ENCODE measurements at regions not wholly inside any gene's neighbourhood (a gene's known extent, or its start where the extent isn't known, plus 50 kb on each side); places are given as distances from the start of the nearest gene placed in this dataset.

DNA sequence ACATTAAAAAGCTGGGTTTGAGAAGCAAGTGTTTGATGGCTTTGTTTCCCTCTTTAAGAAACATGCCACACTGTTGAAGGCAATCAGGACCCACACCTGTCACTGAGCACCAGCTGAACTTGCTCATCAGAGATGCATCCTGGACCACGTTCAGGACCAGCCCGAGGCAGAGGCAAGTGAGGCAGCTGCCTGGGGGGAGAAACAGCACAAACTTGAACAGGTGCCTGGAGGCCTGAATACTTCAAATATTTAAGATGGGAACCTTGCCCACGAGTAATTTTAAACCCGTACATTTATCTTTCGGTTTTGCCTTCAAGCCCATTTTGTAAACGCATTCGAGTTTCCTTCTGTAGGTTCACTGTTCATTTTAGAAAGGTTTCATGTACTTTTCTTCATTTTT is 421.3 kb downstream of the NYAP2 start:
- Histone ChIP-seq H3K4me3 (no peak overlapping the region), H4K20me1 (replicated peaks; ENCODE audit: insufficient read depth) (no peaks in the 10 kb centered on the region), H2AFZ (no peak overlapping the region), H3F3A (replicated peaks; ENCODE audit: low read depth) (no peaks in the 10 kb centered on the region), H3K4me2 (no peak overlapping the region), H3K4me1 (ENCODE audit: insufficient read depth) (no peaks in the 10 kb centered on the region), H3K27ac (ENCODE audit: low read depth) (no peak overlapping the region), H3K79me2 (replicated peaks; ENCODE audit: insufficient read depth) (no peaks in the 10 kb centered on the region), H3K9me2 (ENCODE audit: insufficient read depth) (peaks cover 16% of the 10 kb centered on the region; the same call in 1 of the 2 replicates), H3K36me3 (ENCODE audit: insufficient read depth) (no peaks in the 10 kb centered on the region), H3K27me3 (ENCODE audit: insufficient read depth) (no peaks in the 10 kb centered on the region)
- H3K27ac Mint-ChIP-seq = no peak overlapping the region
- TF ChIP-seq, protein P1, sequence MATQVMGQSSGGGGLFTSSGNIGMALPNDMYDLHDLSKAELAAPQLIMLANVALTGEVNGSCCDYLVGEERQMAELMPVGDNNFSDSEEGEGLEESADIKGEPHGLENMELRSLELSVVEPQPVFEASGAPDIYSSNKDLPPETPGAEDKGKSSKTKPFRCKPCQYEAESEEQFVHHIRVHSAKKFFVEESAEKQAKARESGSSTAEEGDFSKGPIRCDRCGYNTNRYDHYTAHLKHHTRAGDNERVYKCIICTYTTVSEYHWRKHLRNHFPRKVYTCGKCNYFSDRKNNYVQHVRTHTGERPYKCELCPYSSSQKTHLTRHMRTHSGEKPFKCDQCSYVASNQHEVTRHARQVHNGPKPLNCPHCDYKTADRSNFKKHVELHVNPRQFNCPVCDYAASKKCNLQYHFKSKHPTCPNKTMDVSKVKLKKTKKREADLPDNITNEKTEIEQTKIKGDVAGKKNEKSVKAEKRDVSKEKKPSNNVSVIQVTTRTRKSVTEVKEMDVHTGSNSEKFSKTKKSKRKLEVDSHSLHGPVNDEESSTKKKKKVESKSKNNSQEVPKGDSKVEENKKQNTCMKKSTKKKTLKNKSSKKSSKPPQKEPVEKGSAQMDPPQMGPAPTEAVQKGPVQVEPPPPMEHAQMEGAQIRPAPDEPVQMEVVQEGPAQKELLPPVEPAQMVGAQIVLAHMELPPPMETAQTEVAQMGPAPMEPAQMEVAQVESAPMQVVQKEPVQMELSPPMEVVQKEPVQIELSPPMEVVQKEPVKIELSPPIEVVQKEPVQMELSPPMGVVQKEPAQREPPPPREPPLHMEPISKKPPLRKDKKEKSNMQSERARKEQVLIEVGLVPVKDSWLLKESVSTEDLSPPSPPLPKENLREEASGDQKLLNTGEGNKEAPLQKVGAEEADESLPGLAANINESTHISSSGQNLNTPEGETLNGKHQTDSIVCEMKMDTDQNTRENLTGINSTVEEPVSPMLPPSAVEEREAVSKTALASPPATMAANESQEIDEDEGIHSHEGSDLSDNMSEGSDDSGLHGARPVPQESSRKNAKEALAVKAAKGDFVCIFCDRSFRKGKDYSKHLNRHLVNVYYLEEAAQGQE (IDR thresholded peaks at IDR 0.05; ENCODE audit: unreplicated experiment) = no peak
- TF ChIP-seq ZNF114 (CRISPR knock-in tag; IDR thresholded peaks at IDR 0.05) = no peak
- TF ChIP-seq, protein P2, sequence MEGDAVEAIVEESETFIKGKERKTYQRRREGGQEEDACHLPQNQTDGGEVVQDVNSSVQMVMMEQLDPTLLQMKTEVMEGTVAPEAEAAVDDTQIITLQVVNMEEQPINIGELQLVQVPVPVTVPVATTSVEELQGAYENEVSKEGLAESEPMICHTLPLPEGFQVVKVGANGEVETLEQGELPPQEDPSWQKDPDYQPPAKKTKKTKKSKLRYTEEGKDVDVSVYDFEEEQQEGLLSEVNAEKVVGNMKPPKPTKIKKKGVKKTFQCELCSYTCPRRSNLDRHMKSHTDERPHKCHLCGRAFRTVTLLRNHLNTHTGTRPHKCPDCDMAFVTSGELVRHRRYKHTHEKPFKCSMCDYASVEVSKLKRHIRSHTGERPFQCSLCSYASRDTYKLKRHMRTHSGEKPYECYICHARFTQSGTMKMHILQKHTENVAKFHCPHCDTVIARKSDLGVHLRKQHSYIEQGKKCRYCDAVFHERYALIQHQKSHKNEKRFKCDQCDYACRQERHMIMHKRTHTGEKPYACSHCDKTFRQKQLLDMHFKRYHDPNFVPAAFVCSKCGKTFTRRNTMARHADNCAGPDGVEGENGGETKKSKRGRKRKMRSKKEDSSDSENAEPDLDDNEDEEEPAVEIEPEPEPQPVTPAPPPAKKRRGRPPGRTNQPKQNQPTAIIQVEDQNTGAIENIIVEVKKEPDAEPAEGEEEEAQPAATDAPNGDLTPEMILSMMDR (conservative IDR thresholded peaks at IDR 0.05; ENCODE audit: low read depth in 2 of 2) = no peak
- no peak for TF ChIP-seq ZNF331 (CRISPR knock-in tag; IDR thresholded peaks at IDR 0.05; ENCODE audit: low read depth)
- TF ChIP-seq JUNB (IDR thresholded peaks at IDR 0.05; ENCODE audit: unreplicated experiment) = no peak
- TF ChIP-seq, protein P3, sequence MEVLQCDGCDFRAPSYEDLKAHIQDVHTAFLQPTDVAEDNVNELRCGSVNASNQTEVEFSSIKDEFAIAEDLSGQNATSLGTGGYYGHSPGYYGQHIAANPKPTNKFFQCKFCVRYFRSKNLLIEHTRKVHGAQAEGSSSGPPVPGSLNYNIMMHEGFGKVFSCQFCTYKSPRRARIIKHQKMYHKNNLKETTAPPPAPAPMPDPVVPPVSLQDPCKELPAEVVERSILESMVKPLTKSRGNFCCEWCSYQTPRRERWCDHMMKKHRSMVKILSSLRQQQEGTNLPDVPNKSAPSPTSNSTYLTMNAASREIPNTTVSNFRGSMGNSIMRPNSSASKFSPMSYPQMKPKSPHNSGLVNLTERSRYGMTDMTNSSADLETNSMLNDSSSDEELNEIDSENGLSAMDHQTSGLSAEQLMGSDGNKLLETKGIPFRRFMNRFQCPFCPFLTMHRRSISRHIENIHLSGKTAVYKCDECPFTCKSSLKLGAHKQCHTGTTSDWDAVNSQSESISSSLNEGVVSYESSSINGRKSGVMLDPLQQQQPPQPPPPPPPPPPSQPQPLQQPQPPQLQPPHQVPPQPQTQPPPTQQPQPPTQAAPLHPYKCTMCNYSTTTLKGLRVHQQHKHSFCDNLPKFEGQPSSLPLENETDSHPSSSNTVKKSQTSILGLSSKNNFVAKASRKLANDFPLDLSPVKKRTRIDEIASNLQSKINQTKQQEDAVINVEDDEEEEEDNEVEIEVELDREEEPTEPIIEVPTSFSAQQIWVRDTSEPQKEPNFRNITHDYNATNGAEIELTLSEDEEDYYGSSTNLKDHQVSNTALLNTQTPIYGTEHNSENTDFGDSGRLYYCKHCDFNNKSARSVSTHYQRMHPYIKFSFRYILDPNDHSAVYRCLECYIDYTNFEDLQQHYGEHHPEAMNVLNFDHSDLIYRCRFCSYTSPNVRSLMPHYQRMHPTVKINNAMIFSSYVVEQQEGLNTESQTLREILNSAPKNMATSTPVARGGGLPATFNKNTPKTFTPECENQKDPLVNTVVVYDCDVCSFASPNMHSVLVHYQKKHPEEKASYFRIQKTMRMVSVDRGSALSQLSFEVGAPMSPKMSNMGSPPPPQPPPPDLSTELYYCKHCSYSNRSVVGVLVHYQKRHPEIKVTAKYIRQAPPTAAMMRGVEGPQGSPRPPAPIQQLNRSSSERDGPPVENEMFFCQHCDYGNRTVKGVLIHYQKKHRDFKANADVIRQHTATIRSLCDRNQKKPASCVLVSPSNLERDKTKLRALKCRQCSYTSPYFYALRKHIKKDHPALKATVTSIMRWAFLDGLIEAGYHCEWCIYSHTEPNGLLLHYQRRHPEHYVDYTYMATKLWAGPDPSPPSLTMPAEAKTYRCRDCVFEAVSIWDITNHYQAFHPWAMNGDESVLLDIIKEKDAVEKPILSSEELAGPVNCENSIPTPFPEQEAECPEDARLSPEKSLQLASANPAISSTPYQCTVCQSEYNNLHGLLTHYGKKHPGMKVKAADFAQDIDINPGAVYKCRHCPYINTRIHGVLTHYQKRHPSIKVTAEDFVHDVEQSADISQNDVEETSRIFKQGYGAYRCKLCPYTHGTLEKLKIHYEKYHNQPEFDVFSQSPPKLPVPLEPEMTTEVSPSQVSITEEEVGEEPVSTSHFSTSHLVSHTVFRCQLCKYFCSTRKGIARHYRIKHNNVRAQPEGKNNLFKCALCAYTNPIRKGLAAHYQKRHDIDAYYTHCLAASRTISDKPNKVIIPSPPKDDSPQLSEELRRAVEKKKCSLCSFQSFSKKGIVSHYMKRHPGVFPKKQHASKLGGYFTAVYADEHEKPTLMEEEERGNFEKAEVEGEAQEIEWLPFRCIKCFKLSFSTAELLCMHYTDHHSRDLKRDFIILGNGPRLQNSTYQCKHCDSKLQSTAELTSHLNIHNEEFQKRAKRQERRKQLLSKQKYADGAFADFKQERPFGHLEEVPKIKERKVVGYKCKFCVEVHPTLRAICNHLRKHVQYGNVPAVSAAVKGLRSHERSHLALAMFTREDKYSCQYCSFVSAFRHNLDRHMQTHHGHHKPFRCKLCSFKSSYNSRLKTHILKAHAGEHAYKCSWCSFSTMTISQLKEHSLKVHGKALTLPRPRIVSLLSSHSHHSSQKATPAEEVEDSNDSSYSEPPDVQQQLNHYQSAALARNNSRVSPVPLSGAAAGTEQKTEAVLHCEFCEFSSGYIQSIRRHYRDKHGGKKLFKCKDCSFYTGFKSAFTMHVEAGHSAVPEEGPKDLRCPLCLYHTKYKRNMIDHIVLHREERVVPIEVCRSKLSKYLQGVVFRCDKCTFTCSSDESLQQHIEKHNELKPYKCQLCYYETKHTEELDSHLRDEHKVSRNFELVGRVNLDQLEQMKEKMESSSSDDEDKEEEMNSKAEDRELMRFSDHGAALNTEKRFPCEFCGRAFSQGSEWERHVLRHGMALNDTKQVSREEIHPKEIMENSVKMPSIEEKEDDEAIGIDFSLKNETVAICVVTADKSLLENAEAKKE (CRISPR knock-in tag; IDR thresholded peaks at IDR 0.05) = no peak
- no peak for TF ChIP-seq STAT1 (IDR thresholded peaks at IDR 0.05; ENCODE audit: unreplicated experiment)
- no peak for TF ChIP-seq POLR2AphosphoS5 (IDR thresholded peaks at IDR 0.05; ENCODE audit: low read depth)
- no peak for TF ChIP-seq EZH2 (IDR thresholded peaks at IDR 0.05; ENCODE audit: low read depth, unreplicated experiment)
- H3K36me3 Mint-ChIP-seq (ENCODE audit: low read depth) = no peaks in the 10 kb centered on the region
- no peaks in the 10 kb centered on the region for H3K9me3 Mint-ChIP-seq
- no peaks in the 10 kb centered on the region for H3K27me3 Mint-ChIP-seq (ENCODE audit: insufficient read depth, low read depth, poor library complexity)
- ATAC-seq (no peak), DNase-seq (ENCODE audit: low spot score) (no peak)
- peaks cover 10% of the 10 kb centered on the region for H3K4me1 Mint-ChIP-seq
- no peak overlapping the region for H3K4me3 Mint-ChIP-seq
